IPS-20b (cell line): ENCODE measurements at regions not wholly inside any gene's neighbourhood (a gene's known extent, or its start where the extent isn't known, plus 50 kb on each side); places are given as distances from the start of the nearest gene placed in this dataset.
"Not testable (repeated sequence)": the region's sequence is repeated elsewhere in the genome, so short reads cannot be mapped to it uniquely, and the experiment has no call there.

Experiments
- H3K27ac ChIP-seq: one replicate; pipeline ENCODE4 v1.5.1; 2013; ENCODE audit warnings: low read length
- H3K27me3 ChIP-seq: 2 replicates; pipeline ENCODE4 v1.6.1; 2013; ENCODE audit warnings: mild to moderate bottlenecking, low read length, inconsistent platforms; ENCODE audit not compliant: insufficient read depth
- H3K36me3 ChIP-seq: 2 replicates; pipeline ENCODE4 v1.6.1; 2013; ENCODE audit warnings: low read depth, mild to moderate bottlenecking, inconsistent platforms, low read length, moderate library complexity; ENCODE audit not compliant: insufficient read depth
- H3K4me1 ChIP-seq: 2 replicates; pipeline ENCODE4 v1.6.1; 2013; ENCODE audit warnings: mild to moderate bottlenecking, control low read depth, inconsistent platforms, low read length, moderate library complexity; ENCODE audit not compliant: insufficient read depth
- H3K4me3 ChIP-seq: 2 replicates; pipeline ENCODE4 v1.5.1; 2013; ENCODE audit warnings: mild to moderate bottlenecking, low read length, inconsistent platforms
- H3K9ac ChIP-seq: 2 replicates; pipeline ENCODE4 v1.6.1; 2013; ENCODE audit warnings: low read depth, mild to moderate bottlenecking, inconsistent platforms, low read length, moderate library complexity
- H3K9me3 ChIP-seq: 2 replicates; pipeline ENCODE4 v1.6.1; 2013; ENCODE audit warnings: mild to moderate bottlenecking, low read depth, low read length, inconsistent platforms; ENCODE audit not compliant: insufficient read depth

DNA sequence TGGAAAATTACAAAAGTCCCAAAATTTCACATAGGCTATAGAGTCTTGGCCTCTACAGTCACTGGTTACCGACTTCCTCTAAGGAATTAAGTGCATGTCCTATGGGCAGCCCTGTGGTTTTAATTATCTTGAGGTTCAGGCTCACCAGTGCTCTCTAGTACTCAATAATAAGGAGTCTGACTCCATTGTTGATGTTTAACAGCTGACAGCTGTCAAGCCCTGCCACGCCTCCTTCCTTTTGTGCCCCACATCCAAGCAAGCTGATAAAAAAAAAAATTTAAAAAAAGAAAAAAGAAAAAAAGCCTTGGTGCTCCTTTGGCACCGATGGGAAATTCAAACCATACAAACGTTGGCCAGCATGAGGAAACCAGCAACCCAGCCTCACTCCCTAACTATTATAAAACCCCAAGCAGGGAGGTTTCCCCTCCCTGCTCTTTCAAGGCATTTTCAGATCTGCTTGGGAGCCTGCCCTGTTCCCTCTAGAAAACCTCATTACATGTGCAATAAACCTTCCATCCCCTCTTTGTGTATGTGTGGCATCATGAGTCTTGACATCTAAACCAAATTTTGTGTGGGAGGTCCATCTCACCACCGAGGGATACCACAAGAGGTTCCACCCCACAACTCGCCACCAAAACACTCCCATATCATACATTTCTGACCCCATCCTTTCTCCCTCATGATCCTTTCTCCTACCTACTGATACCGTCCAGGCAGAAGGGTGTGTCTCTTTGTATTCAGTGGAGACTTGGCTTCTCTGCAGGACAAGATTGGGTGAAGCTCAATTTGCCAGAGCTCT, 70.9 kb upstream of the CCDC71L start:
- H3K27ac ChIP-seq, result no peak overlapping the region

GRCh38 chr7:106735637-106736036, 74.7 kb upstream of the CCDC71L start:
- peaks cover 2% of the 10 kb centered on the region; the same call in 1 of the 2 replicates for H3K4me1 ChIP-seq
- no peaks in the 10 kb centered on the region for H3K27me3 ChIP-seq
- H3K27ac ChIP-seq, result no peak overlapping the region
- H3K9ac ChIP-seq, result no peak overlapping the region
- H3K9me3 ChIP-seq, result no peaks in the 10 kb centered on the region
- H3K4me3 ChIP-seq, result no peak overlapping the region
- no peaks in the 10 kb centered on the region for H3K36me3 ChIP-seq

More for the DNA sequence above, 70.9 kb upstream of the CCDC71L start:
- Histone ChIP-seq H3K36me3 (no peaks in the 10 kb centered on the region), H3K9me3 (no peaks in the 10 kb centered on the region), H3K9ac (no peak overlapping the region), H3K4me1 (peaks cover 2% of the 10 kb centered on the region; the same call in 1 of the 2 replicates), H3K27me3 (no peaks in the 10 kb centered on the region), H3K4me3 (no peak overlapping the region)

GRCh38 chr7:106736123-106736507, 75.2 kb upstream of the CCDC71L start:
- H3K4me1 ChIP-seq, result peaks cover 2% of the 10 kb centered on the region; the same call in 1 of the 2 replicates
- H3K9ac ChIP-seq, result no peak overlapping the region
- H3K36me3 ChIP-seq, result no peaks in the 10 kb centered on the region
- no peak overlapping the region for H3K27ac ChIP-seq
- H3K4me3 ChIP-seq, result no peak overlapping the region
- no peaks in the 10 kb centered on the region for H3K9me3 ChIP-seq
- no peaks in the 10 kb centered on the region for H3K27me3 ChIP-seq

GRCh38 chr7:106736508-106737201, 75.7 kb upstream of the CCDC71L start:
- Histone ChIP-seq H3K9ac (no peak overlapping the region), H3K27ac (no peak overlapping the region), H3K27me3 (no peaks in the 10 kb centered on the region), H3K4me3 (no peak overlapping the region), H3K4me1 (peaks cover 2% of the 10 kb centered on the region; the same call in 1 of the 2 replicates), H3K36me3 (no peaks in the 10 kb centered on the region), H3K9me3 (no peaks in the 10 kb centered on the region)

- H3K36me3 ChIP-seq, result no peaks in the 10 kb centered on the region
- H3K9ac ChIP-seq, result no peak overlapping the region
- H3K27me3 ChIP-seq, result no peaks in the 10 kb centered on the region
- H3K4me3 ChIP-seq, result no peak overlapping the region
- H3K9me3 ChIP-seq, result no peaks in the 10 kb centered on the region
- no peak overlapping the region for H3K27ac ChIP-seq
- peaks cover 2% of the 10 kb centered on the region; the same call in 1 of the 2 replicates for H3K4me1 ChIP-seq
Observed at GRCh38 chr7:106737202-106737562, 76.2 kb upstream of the CCDC71L start.

DNA sequence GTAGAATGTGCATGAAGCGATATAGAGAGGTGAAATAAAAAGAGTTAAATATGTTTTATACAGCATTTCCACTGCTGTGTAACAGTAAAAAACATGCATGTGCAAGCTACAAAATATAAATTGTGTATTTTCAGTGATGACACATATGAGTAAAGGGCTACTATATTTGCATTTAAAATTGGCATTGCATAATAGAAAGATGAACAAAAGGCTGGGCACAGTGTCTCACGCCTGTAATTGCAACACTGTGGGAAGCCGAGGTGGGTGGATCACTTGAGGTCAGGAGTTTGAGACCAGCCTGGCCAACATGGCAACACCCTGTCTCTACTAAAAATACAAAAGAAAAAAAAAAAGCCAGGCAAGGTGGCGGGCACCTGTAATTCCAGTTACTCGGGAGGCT, 79.8 kb upstream of the CCDC71L start:
- H3K27ac ChIP-seq, result no peak overlapping the region
- peaks cover 2% of the 10 kb centered on the region; the same call in 1 of the 2 replicates for H3K4me1 ChIP-seq
- no peaks in the 10 kb centered on the region for H3K9me3 ChIP-seq
- H3K9ac ChIP-seq, result no peak overlapping the region
- H3K36me3 ChIP-seq, result no peaks in the 10 kb centered on the region
- no peak overlapping the region for H3K4me3 ChIP-seq
- H3K27me3 ChIP-seq, result no peaks in the 10 kb centered on the region

GRCh38 chr7:106744563-106745091, 83.7 kb upstream of the CCDC71L start:
- Histone ChIP-seq H3K4me3 (no peak overlapping the region), H3K9me3 (no peaks in the 10 kb centered on the region), H3K36me3 (no peaks in the 10 kb centered on the region), H3K4me1 (no peaks in the 10 kb centered on the region), H3K27me3 (no peaks in the 10 kb centered on the region), H3K27ac (no peak overlapping the region), H3K9ac (no peak overlapping the region)

- not testable (repeated sequence) for H3K9ac ChIP-seq, H3K27me3 ChIP-seq, H3K4me1 ChIP-seq, H3K36me3 ChIP-seq, H3K9me3 ChIP-seq, H3K4me3 ChIP-seq, H3K27ac ChIP-seq
Observed at GRCh38 chr7:106747301-106747700, 86.3 kb upstream of the CCDC71L start.

- no peak overlapping the region for H3K9ac ChIP-seq
- no peaks in the 10 kb centered on the region for H3K9me3 ChIP-seq
- H3K27me3 ChIP-seq, result no peaks in the 10 kb centered on the region
- no peak overlapping the region for H3K4me3 ChIP-seq
- no peaks in the 10 kb centered on the region for H3K4me1 ChIP-seq
- no peak overlapping the region for H3K27ac ChIP-seq
- H3K36me3 ChIP-seq, result no peaks in the 10 kb centered on the region
Observed at GRCh38 chr7:106747804-106748203, 86.8 kb upstream of the CCDC71L start.

DNA sequence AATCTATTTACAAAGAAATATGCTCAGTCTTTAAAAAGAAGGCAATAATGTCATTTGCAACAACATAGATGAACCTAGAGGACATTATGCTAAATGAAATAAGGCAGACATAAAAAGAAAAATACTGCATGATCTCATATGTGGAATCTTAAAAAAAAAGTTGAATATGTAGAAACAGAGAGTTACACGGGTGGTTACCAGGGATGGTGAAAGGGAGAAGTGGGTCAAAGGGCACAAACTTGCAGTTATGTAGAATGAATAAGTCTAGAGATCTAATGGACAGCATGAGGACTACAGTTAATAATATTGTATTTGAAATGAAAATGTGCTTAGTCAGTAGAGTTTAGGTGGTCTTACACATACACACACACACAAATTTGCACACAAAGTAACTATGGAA, 88.2 kb upstream of the CCDC71L start:
- H3K27me3 ChIP-seq, result no peaks in the 10 kb centered on the region
- no peak overlapping the region for H3K4me3 ChIP-seq
- H3K9ac ChIP-seq, result no peak overlapping the region
- no peaks in the 10 kb centered on the region for H3K4me1 ChIP-seq
- H3K27ac ChIP-seq, result no peak overlapping the region
- no peaks in the 10 kb centered on the region; the same call in 1 of the 2 replicates for H3K9me3 ChIP-seq
- H3K36me3 ChIP-seq, result no peaks in the 10 kb centered on the region

- H3K9me3 ChIP-seq, result peaks cover 7% of the 10 kb centered on the region; the same call in 1 of the 2 replicates
- H3K9ac ChIP-seq, result no peak overlapping the region
Observed at GRCh38 chr7:106750773-106751172, 89.8 kb upstream of the CCDC71L start.

DNA sequence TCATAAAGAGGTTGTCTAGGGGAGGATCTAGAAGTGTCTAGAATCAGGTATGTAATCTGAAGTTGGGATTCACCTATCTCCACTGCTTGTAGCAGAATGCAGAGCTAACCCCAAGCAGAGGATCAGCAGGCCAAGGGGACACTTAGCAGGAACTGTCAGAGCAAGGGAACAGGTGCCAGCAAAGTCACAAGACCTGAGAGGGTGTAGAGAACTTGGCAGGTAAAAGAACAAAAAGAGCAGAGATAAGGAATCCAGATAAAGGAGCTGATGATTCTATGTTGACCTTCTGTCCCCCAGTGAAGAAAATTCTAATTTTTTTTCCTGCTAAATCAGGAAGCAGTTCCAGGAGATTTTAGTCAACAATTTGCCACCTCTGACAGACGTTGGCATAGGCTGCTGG, 91.4 kb upstream of the CCDC71L start:
- Histone ChIP-seq H3K27ac (no peak overlapping the region), H3K4me3 (no peak overlapping the region), H3K36me3 (no peaks in the 10 kb centered on the region), H3K4me1 (no peaks in the 10 kb centered on the region), H3K27me3 (no peaks in the 10 kb centered on the region), H3K9me3 (peaks cover 13% of the 10 kb centered on the region), H3K9ac (no peak overlapping the region)

More at GRCh38 chr7:106750773-106751172, 89.8 kb upstream of the CCDC71L start:
- no peaks in the 10 kb centered on the region for H3K27me3 ChIP-seq
- H3K4me3 ChIP-seq, result no peak overlapping the region
- no peaks in the 10 kb centered on the region for H3K4me1 ChIP-seq
- H3K36me3 ChIP-seq, result no peaks in the 10 kb centered on the region
- H3K27ac ChIP-seq, result no peak overlapping the region
